ENCODE measurements at regions not wholly inside any gene's neighbourhood (a gene's known extent, or its start where the extent isn't known, plus 50 kb on each side); places are given as distances from the start of the nearest gene placed in this dataset.

GRCh38 chr5:99243111-99243510 is 314.3 kb upstream of the CHD1 start:
- TF ChIP-seq CTCF (conservative IDR thresholded peaks at IDR 0.05) (no peak), ZFX (IDR thresholded peaks at IDR 0.05) (no peak)

All from C4-2B (cell line).